BLaER1 (cell line): ENCODE measurements at regions not wholly inside any gene's neighbourhood (a gene's known extent, or its start where the extent isn't known, plus 50 kb on each side); places are given as distances from the start of the nearest gene placed in this dataset.

ENCODE experiments used
- H3K27ac ChIP-seq: shearing (Covaris generic); formaldehyde crosslinking; 2 replicates; pipeline ENCODE4 v1.8.1; 2022
- H3K27me3 ChIP-seq: shearing (Covaris generic); formaldehyde crosslinking; 2 replicates; pipeline ENCODE4 v1.8.1; 2022
- H3K36me3 ChIP-seq: shearing (Covaris generic); formaldehyde crosslinking; 2 replicates; pipeline ENCODE4 v1.8.1; 2022
- H3K4me1 ChIP-seq: shearing (Covaris generic); formaldehyde crosslinking; 2 replicates; pipeline ENCODE4 v1.8.1; 2022
- H3K4me2 ChIP-seq: shearing (Covaris generic); formaldehyde crosslinking; 2 replicates; pipeline ENCODE4 v1.8.1; 2022
- H3K4me3 ChIP-seq: shearing (Covaris generic); formaldehyde crosslinking; 2 replicates; pipeline ENCODE4 v1.8.1; 2022
- H3K9ac ChIP-seq: shearing (Covaris generic); formaldehyde crosslinking; 2 replicates; pipeline ENCODE4 v1.8.1; 2022
- H3K9me3 ChIP-seq: shearing (Covaris generic); formaldehyde crosslinking; 2 replicates; pipeline ENCODE4 v1.8.1; 2022
- H4K20me1 ChIP-seq: shearing (Covaris generic); formaldehyde crosslinking; 2 replicates; pipeline ENCODE4 v1.8.1; 2022
- Cebpa-rat ChIP-seq: shearing (Covaris generic); IDR thresholded peaks from 2 replicates; pipeline ENCODE4 v1.8.1; 2022

DNA sequence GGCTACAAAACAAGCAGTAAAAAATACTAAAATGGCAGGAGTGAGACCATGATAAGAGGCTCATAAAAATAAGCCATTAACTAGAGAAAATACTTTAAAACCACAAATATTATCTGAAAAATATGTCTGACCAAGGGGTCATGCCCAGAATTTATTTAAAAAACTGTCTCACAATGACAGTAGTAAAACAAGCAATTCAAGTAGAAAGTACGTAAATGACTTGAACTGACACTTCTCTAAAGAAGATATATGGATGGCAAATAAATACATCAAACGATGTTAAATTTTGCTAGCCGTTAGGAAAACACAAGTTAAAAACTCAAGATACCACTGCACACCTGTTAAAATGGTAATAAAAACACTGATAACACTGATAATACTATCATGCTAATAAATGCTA, 353.9 kb upstream of the GRAMD2B start:
- no peak overlapping the region for H3K9ac ChIP-seq
- no peaks in the 10 kb centered on the region for H4K20me1 ChIP-seq
- H3K27me3 ChIP-seq: no peaks in the 10 kb centered on the region
- no peak for TF ChIP-seq Cebpa-rat
- H3K27ac ChIP-seq: no peak overlapping the region
- peaks cover 14% of the 10 kb centered on the region for H3K9me3 ChIP-seq
- peaks cover 18% of the 10 kb centered on the region for H3K4me1 ChIP-seq
- no peak overlapping the region for H3K4me2 ChIP-seq
- no peaks in the 10 kb centered on the region for H3K36me3 ChIP-seq
- no peak overlapping the region for H3K4me3 ChIP-seq

DNA sequence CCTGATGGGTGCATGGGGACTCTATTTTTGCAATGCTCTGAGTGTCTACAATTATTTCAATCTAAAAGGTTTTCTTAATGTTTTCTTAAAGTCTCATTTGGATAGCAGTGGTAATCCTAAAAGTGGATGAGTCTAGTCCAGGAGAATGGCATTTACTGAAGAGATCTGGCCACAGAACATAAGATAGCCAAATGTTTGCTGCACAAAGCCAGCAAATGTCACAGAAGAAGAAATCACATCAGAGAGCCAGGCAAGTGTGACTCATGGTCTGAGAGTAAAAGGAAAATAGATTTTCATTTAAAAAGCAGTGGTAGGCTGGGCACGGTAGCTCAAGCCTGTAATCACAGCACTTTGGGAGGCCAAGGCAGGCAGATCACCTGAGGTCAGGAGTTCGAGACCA, 352.7 kb upstream of the GRAMD2B start:
- Histone ChIP-seq H4K20me1 (no peaks in the 10 kb centered on the region), H3K9me3 (peaks cover 11% of the 10 kb centered on the region), H3K4me2 (no peak overlapping the region), H3K9ac (no peak overlapping the region), H3K4me3 (no peak overlapping the region), H3K36me3 (no peaks in the 10 kb centered on the region), H3K4me1 (peaks cover 18% of the 10 kb centered on the region), H3K27ac (no peak overlapping the region), H3K27me3 (no peaks in the 10 kb centered on the region)
- TF ChIP-seq Cebpa-rat: no peak

DNA sequence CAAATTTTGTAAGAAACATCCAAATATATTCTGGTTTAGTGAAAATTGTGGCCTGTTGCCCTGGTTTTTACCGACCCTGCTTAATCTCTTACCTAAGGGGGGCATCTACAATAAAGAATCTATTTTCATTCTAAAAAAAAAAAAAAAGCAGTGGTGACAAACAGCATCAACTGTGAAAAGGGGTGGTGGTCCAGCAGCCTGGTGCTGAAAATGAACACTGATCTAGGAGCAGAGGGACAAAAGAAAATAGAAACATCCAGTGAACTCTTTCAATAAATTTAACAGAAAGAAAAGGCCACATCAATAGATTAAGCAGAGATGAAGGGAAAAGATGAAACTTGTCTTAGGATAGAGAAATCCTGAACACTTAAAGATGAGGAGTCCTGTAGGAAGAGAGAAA, 348.7 kb upstream of the GRAMD2B start:
- Histone ChIP-seq H3K4me3 (no peak overlapping the region), H3K9ac (no peak overlapping the region), H3K4me2 (no peak overlapping the region), H3K27ac (no peak overlapping the region), H4K20me1 (no peaks in the 10 kb centered on the region), H3K9me3 (peaks cover 11% of the 10 kb centered on the region), H3K4me1 (0 out of 2 replicates have a peak, but pooled peaks cover under 1% of the 10 kb centered on the region), H3K27me3 (no peaks in the 10 kb centered on the region), H3K36me3 (no peaks in the 10 kb centered on the region)
- no peak for TF ChIP-seq Cebpa-rat

DNA sequence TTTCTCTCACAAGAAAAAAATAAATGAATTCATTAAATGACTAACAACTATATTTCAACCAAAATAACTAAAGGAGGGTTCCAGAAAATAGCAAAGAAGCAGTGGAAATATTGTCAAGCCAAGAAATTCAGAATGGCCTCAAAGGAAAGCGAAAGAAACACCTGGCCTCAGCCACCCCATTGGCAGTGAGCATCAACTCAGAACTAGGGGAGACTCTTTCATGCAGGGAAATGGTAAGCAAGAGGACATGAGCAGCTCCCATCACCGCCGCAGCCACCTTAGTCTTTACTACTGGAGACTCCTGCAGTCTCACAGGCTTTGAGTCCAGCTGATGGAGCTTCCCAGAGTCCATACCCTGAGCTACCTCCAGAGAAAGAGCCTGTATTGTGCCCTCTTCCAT, 343.9 kb upstream of the GRAMD2B start:
- no peak overlapping the region for H3K27ac ChIP-seq
- H3K4me1 ChIP-seq: peaks cover 10% of the 10 kb centered on the region; the same call in 1 of the 2 replicates
- H3K9me3 ChIP-seq: peaks cover 14% of the 10 kb centered on the region
- TF ChIP-seq Cebpa-rat: no peak
- H3K27me3 ChIP-seq: no peaks in the 10 kb centered on the region
- no peak overlapping the region for H3K9ac ChIP-seq
- no peaks in the 10 kb centered on the region for H3K36me3 ChIP-seq
- no peak overlapping the region for H3K4me3 ChIP-seq
- H3K4me2 ChIP-seq: no peak overlapping the region
- H4K20me1 ChIP-seq: no peaks in the 10 kb centered on the region

DNA sequence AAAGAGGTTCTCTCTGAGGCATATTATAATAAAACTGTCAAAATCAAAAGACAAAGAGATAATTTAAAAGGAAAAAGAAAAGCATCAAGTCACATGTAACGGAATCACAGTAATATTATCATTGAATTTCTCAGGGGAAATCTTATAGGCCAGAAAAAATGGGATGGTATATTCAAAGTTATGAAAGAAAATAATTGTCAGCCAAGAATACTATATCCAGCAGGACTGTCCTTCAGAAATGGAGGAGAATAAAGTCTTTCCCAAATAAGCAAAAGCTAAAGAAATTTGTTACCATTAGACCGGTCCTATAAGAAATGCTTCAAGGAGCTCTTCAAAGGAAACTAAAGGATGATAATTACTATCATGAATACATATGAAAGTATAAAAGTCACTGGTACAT, 342.0 kb upstream of the GRAMD2B start:
- no peak for TF ChIP-seq Cebpa-rat
- H3K27me3 ChIP-seq: no peaks in the 10 kb centered on the region
- no peaks in the 10 kb centered on the region for H4K20me1 ChIP-seq
- H3K4me1 ChIP-seq: peaks cover 10% of the 10 kb centered on the region; the same call in 1 of the 2 replicates
- peaks cover 26% of the 10 kb centered on the region for H3K9me3 ChIP-seq
- H3K36me3 ChIP-seq: no peaks in the 10 kb centered on the region
- no peak overlapping the region for H3K4me3 ChIP-seq
- H3K9ac ChIP-seq: no peak overlapping the region
- H3K27ac ChIP-seq: no peak overlapping the region
- H3K4me2 ChIP-seq: no peak overlapping the region

DNA sequence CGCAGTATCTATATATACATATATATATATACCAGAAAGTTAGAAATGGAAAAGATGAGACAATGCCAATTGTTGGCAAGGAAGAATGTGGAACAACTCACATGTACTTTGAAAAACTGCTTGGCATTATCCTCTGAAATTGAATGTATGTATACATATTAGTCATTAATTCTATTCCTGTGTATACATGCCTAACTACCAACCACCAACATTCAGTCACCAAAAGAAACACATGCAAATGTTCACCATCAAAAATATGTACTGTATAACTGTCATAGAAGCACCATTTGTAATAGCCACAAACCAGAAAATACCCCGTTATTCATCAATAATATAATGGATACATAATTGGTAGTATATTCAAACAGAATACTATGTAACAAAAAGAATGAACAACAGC, 330.2 kb upstream of the GRAMD2B start:
- Histone ChIP-seq H3K4me2 (no peak overlapping the region), H3K36me3 (no peaks in the 10 kb centered on the region), H3K4me3 (no peak overlapping the region), H3K9ac (no peak overlapping the region), H4K20me1 (no peaks in the 10 kb centered on the region), H3K9me3 (no peaks in the 10 kb centered on the region), H3K27ac (no peak overlapping the region), H3K27me3 (no peaks in the 10 kb centered on the region), H3K4me1 (no peaks in the 10 kb centered on the region)
- TF ChIP-seq Cebpa-rat: no peak

DNA sequence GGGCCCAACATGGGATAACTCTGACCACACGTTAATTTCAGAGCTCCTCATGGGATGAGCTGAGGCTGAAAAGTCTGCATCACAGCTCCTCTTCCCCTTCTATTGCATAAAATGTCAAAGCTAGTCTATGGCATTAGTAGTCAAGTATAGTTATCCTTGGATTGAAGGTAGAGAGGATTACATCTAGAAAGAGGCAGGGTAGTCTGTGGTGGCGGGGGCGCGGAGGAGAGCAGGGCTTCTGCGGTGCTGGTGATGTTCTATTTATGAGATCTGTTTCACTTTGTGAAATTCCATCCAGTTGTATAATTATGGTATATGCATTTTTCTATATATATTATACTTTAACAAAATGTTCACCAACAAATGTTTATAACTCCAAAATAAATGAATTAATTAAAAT, 329.5 kb upstream of the GRAMD2B start:
- H3K9me3 ChIP-seq: no peaks in the 10 kb centered on the region
- no peak overlapping the region for H3K9ac ChIP-seq
- no peak overlapping the region for H3K4me3 ChIP-seq
- H3K36me3 ChIP-seq: no peaks in the 10 kb centered on the region
- H3K4me2 ChIP-seq: no peak overlapping the region
- no peak overlapping the region for H3K27ac ChIP-seq
- TF ChIP-seq Cebpa-rat: no peak
- no peaks in the 10 kb centered on the region for H4K20me1 ChIP-seq
- H3K4me1 ChIP-seq: no peaks in the 10 kb centered on the region
- no peaks in the 10 kb centered on the region for H3K27me3 ChIP-seq

DNA sequence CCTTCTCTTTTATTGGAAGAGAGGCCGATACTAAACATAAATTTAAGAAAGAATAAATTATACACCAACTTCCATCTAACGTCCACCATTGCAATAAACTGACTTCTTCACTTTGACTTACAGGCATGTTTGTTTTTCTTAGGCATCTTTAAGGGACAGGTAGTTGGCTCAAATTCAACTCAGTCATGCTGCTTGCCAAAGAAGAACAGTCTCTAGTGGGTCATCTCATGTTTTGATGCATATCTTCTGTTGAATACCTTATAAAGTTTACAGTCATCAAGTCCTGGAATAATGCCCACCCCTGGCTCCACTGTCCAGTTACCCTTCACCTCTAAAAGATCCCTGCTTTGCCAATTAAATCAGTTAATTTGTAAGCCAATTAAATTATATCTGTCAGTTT, 328.2 kb upstream of the GRAMD2B start:
- no peaks in the 10 kb centered on the region for H3K36me3 ChIP-seq
- no peak for TF ChIP-seq Cebpa-rat
- H3K27me3 ChIP-seq: no peaks in the 10 kb centered on the region

DNA sequence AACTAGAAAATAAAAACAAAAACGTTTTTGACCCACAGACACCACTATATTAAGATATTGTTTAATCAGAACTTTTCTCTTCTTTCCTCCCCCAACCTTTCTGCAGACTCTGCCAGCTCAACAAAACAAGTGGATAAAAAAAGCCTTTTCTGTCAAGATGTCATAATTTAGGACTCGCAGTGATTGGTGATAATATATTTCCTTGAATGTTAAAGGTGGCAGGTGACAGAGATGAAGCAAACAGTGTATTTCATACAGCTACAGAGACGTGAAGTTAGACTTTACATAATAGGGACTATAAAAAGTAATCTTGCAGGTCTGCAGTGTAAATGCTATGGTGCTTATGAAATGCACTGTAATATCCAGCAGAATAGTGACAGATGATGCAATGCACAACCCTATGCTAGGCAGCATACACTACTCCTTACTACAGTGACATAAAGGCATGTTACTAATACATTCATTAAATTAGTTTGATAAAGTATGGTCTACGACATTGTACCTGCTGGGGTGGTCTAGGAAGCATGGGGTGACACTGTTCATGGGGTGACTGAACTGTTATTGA, 326.7 kb upstream of the GRAMD2B start:
- Histone ChIP-seq H4K20me1 (no peaks in the 10 kb centered on the region), H3K27me3 (no peaks in the 10 kb centered on the region), H3K4me3 (no peak overlapping the region), H3K9ac (no peak overlapping the region), H3K4me2 (no peak overlapping the region), H3K27ac (no peak overlapping the region), H3K9me3 (no peaks in the 10 kb centered on the region), H3K36me3 (no peaks in the 10 kb centered on the region), H3K4me1 (no peaks in the 10 kb centered on the region)
- no peak for TF ChIP-seq Cebpa-rat

More for the DNA sequence above, 328.2 kb upstream of the GRAMD2B start:
- Histone ChIP-seq H4K20me1 (no peaks in the 10 kb centered on the region), H3K27ac (no peak overlapping the region), H3K9ac (no peak overlapping the region), H3K4me3 (no peak overlapping the region), H3K9me3 (no peaks in the 10 kb centered on the region), H3K4me1 (no peaks in the 10 kb centered on the region), H3K4me2 (no peak overlapping the region)

DNA sequence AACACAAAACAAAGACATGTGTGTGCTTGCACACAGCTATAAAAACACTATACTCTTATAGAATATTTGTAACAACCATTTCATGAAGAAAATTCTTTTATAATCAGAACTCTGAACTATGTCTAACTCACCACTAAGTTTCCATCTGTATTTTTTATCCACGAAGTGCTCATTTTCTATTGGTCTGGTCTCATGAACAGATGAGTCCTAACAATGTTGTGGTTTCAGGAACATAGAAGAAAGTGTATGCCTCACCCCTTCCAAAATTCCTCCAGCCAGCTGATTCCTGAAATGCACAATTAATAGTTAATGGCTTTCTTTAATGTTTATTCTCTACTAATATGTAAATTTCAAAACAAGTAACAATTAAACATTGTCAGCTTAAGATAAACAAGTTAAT, 325.3 kb upstream of the GRAMD2B start:
- H3K27ac ChIP-seq: no peak overlapping the region
- H3K9ac ChIP-seq: no peak overlapping the region
- H3K27me3 ChIP-seq: no peaks in the 10 kb centered on the region
- H4K20me1 ChIP-seq: no peaks in the 10 kb centered on the region
- no peak overlapping the region for H3K4me2 ChIP-seq
- no peak for TF ChIP-seq Cebpa-rat
- H3K36me3 ChIP-seq: no peaks in the 10 kb centered on the region
- H3K4me1 ChIP-seq: no peaks in the 10 kb centered on the region
- H3K4me3 ChIP-seq: no peak overlapping the region
- no peaks in the 10 kb centered on the region for H3K9me3 ChIP-seq

DNA sequence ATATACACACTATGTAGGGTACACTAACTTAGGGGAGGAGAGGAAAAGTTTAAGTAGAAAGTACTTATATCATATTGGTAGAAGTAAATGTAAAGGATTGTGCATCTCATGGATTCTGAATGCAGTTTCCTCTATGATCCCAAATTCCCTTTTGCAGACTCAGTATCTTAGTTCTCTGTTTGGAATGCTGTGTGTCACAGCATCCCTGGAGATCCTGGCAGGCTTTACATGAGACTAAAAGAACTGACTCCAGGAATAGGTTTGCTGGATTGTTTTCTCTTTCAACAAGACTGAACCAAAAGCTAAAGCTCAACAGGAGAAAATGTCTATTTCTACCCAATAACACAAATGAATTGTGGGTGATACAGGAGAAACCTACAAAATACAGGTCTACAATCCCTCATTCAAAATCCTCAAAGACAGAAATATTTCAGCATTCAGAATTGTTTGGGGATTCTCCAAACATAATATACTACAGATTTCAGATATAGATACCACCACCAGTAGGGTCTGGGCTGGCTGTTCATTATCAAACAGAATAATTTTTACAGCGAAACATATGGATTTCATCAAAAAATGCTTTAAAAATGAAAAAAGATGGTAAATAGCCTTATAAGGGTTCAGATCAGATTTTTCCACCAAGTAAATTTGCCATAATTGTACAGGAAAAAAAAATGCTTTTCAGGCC, 324.7 kb upstream of the GRAMD2B start:
- Histone ChIP-seq H3K36me3 (no peaks in the 10 kb centered on the region), H3K9ac (no peak overlapping the region), H3K4me1 (no peaks in the 10 kb centered on the region), H3K9me3 (no peaks in the 10 kb centered on the region), H3K4me2 (no peak overlapping the region), H3K27me3 (no peaks in the 10 kb centered on the region), H3K27ac (no peak overlapping the region), H3K4me3 (no peak overlapping the region), H4K20me1 (no peaks in the 10 kb centered on the region)
- no peak for TF ChIP-seq Cebpa-rat
